SK-N-SH (cell line): ENCODE measurements at regions not wholly inside any gene's neighbourhood (a gene's known extent, or its start where the extent isn't known, plus 50 kb on each side); places are given as distances from the start of the nearest gene placed in this dataset.

Experiments
- CTCF ChIA-PET: fragments of 300-600, 350-600 bp; formaldehyde crosslinking; extraction: SDS; loops from one replicate; lab custom pipeline; 2021; lab: Yijun Ruan, JAX
- POLR2A ChIA-PET: fragments of 350-600 bp; sonication (Branson Sonifier 250); formaldehyde crosslinking; extraction: SDS; loops from one replicate; lab custom pipeline; 2020; ENCODE audit warnings: antibody characterized with exemption, inconsistent platforms; lab: Yijun Ruan, JAX
- DNase-seq: peaks from one replicate; pipeline ENCODE4 v3.0.0; 2012
- H2AFZ ChIP-seq: fragments of 200-600 bp; sonication (generic); 2 replicates; pipeline ENCODE4 v1.8.1; 2016; ENCODE audit warnings: antibody characterized with exemption, mild to moderate bottlenecking, low read depth
- H3F3A ChIP-seq: fragments of 200-600 bp; sonication (generic); replicated peaks from 2 replicates; pipeline ENCODE3; 2016; ENCODE audit warnings: antibody characterized with exemption, mild to moderate bottlenecking; ENCODE audit not compliant: insufficient read depth
- H3K27ac ChIP-seq, 2 experiments: fragments of 200-500 bp in 1 of 2; fragments of 200-600 bp in 1 of 2; sonication (Bioruptor generic) in 1 of 2; sonication (generic), shearing (Covaris generic) in 1 of 2; 2 replicates each; pipeline versions ENCODE4 v1.5.1 to v1.6.1; 2014 to 2016; ENCODE audit warnings: low read depth in 2 of 2, inconsistent platforms in 1 of 2, low read length in 1 of 2, mild to moderate bottlenecking in 1 of 2, mixed read lengths in 1 of 2
- H3K27me3 ChIP-seq: fragments of 200-600 bp; sonication (generic), shearing (Covaris generic); 2 replicates; pipeline ENCODE4 v1.6.1; 2016; ENCODE audit warnings: mixed run types; ENCODE audit not compliant: insufficient read depth
- H3K36me3 ChIP-seq, 2 experiments: fragments of 200-500 bp in 1 of 2; fragments of 200-600 bp in 1 of 2; sonication (Bioruptor generic) in 1 of 2; sonication (generic) in 1 of 2; replicated peaks in 1 of 2; 2 replicates each; pipeline versions ENCODE3 to v1.5.1; 2014 to 2016; ENCODE audit warnings: low read length in 1 of 2, mild to moderate bottlenecking in 1 of 2; ENCODE audit not compliant: insufficient read depth in 2 of 2, control insufficient read depth in 1 of 2
- H3K4me1 ChIP-seq, 2 experiments: fragments of 200-500 bp in 1 of 2; fragments of 200-600 bp in 1 of 2; sonication (Bioruptor generic) in 1 of 2; sonication (generic), shearing (Covaris generic) in 1 of 2; 2 replicates each; pipeline versions ENCODE4 v1.5.1 to v1.6.1; 2014 to 2016; ENCODE audit warnings: low read depth in 1 of 2, low read length in 1 of 2, mixed run types in 1 of 2; ENCODE audit not compliant: insufficient read depth in 2 of 2, control insufficient read depth in 1 of 2
- H3K4me2 ChIP-seq: fragments of 200-600 bp; sonication (generic), shearing (Covaris generic); 2 replicates; pipeline ENCODE4 v1.6.1; 2017; ENCODE audit warnings: mixed run types
- H3K4me3 ChIP-seq, 2 experiments: fragments of 200-500 bp in 1 of 2; fragments of 200-600 bp in 1 of 2; sonication (Bioruptor generic) in 1 of 2; sonication (generic), shearing (Covaris generic) in 1 of 2; 2 replicates each; pipeline versions ENCODE4 v1.5.1 to v1.8.1; 2014 to 2016; ENCODE audit warnings: low read depth in 2 of 2, inconsistent platforms in 1 of 2, low read length in 1 of 2, mild to moderate bottlenecking in 1 of 2, mixed read lengths in 1 of 2, moderate library complexity in 1 of 2
- H3K79me2 ChIP-seq: fragments of 200-600 bp; sonication (generic); 2 replicates; pipeline ENCODE4 v1.8.1; 2017; ENCODE audit warnings: mild to moderate bottlenecking; ENCODE audit not compliant: insufficient read depth
- H3K9ac ChIP-seq: fragments of 200-600 bp; sonication (generic); 2 replicates; pipeline ENCODE4 v1.6.1; 2017; ENCODE audit warnings: mixed run types
- H3K9me2 ChIP-seq: fragments of 200-600 bp; sonication (generic); 2 replicates; pipeline ENCODE4 v1.6.1; 2017; ENCODE audit warnings: mixed run types
- H3K9me3 ChIP-seq: fragments of 200-600 bp; sonication (generic); 2 replicates; pipeline ENCODE4 v1.6.1; 2017; ENCODE audit warnings: mixed run types, mild to moderate bottlenecking, moderate library complexity
- H4K20me1 ChIP-seq: fragments of 200-600 bp; sonication (generic); 2 replicates; pipeline ENCODE4 v1.6.1; 2017; ENCODE audit warnings: mild to moderate bottlenecking, mixed run types; ENCODE audit not compliant: insufficient read depth
- ELF1 ChIP-seq: IDR thresholded peaks from 2 replicates; pipeline ENCODE4 v1.4.0; 2012
- FOXJ3 ChIP-seq: sonication (generic); formaldehyde crosslinking; IDR thresholded peaks from 2 replicates; pipeline ENCODE4 v1.5.1; 2020; ENCODE audit warnings: mild to moderate bottlenecking, missing genetic modification reagents
- FOXM1 ChIP-seq: IDR thresholded peaks from 2 replicates; pipeline ENCODE4 v1.4.0; 2012; ENCODE audit warnings: low read depth, mild to moderate bottlenecking
- IRF3 ChIP-seq: fragments of 150-350 bp; IDR thresholded peaks from 2 replicates; pipeline ENCODE4 v1.6.1; 2016; ENCODE audit warnings: mild to moderate bottlenecking, low read depth, low read length
- JUND ChIP-seq: IDR thresholded peaks from 2 replicates; pipeline ENCODE4 v1.4.0; 2012
- NRF1 ChIP-seq: IDR thresholded peaks from 2 replicates; pipeline ENCODE4 v1.6.1; 2012; ENCODE audit warnings: low read depth, mild to moderate bottlenecking, low read length
- PBX3 ChIP-seq: IDR thresholded peaks from 2 replicates; pipeline ENCODE4; 2012
- RCOR1 ChIP-seq: fragments of 150-350 bp; IDR thresholded peaks from 2 replicates; pipeline ENCODE4 v1.6.1; 2017; ENCODE audit warnings: antibody characterized with exemption, low read length
- REST ChIP-seq: IDR thresholded peaks from 2 replicates; pipeline ENCODE4 v1.6.1; 2012; ENCODE audit warnings: mild to moderate bottlenecking, low read depth, low read length, moderate library complexity
- RXRA ChIP-seq: IDR thresholded peaks from 2 replicates; pipeline ENCODE4 v1.4.0; 2012; ENCODE audit warnings: low read depth, mild to moderate bottlenecking, borderline replicate concordance
- TAF1 ChIP-seq: IDR thresholded peaks from 2 replicates; pipeline ENCODE4 v1.6.1; 2012; ENCODE audit warnings: low read depth, mild to moderate bottlenecking, low read length, moderate library complexity, borderline replicate concordance
- USF1 ChIP-seq: IDR thresholded peaks from 2 replicates; pipeline ENCODE4 v1.4.0; 2012; ENCODE audit warnings: low read depth, borderline replicate concordance
- YY1 ChIP-seq: IDR thresholded peaks from 2 replicates; pipeline ENCODE4 v1.4.0; 2012; ENCODE audit warnings: low read depth, mild to moderate bottlenecking
- WGBS: methylation state at CpG from one replicate; pipeline ENCODE4 v1.1.6; 2017; ENCODE audit warnings: low lambda C conversion rate; 5-methylcytosine and 5-hydroxymethylcytosine counted together

GRCh38 chr2:67277450-67277849 is 119.7 kb upstream of the ETAA1 start:
- POLR2A ChIA-PET = no interaction called here
- Histone ChIP-seq H3K27ac (no peak overlapping the region), H3K4me3 (no peak overlapping the region), H3K9ac (no peak overlapping the region), H3K9me3 (no peaks in the 10 kb centered on the region), H3K36me3 (no peaks in the 10 kb centered on the region), H3F3A (no peaks in the 10 kb centered on the region), H3K4me1 (peaks cover 0 to 3% of the 10 kb centered on the region in 2 experiments; a peak in 1 of 4 replicates), H3K27me3 (no peaks in the 10 kb centered on the region), H2AFZ (no peak overlapping the region), H3K79me2 (no peaks in the 10 kb centered on the region), H4K20me1 (no peaks in the 10 kb centered on the region), H3K4me2 (no peak overlapping the region), H3K9me2 (no peaks in the 10 kb centered on the region)
- DNase-seq = no peak
- TF ChIP-seq IRF3 (no peak), ELF1 (no peak), FOXJ3 (no peak), USF1 (no peak), JUND (no peak)
- CTCF ChIA-PET = no interaction called here
- 86% methylated on average over 7 of the region's 7 CpGs for WGBS

- ChIA-PET CTCF (no interaction called here), POLR2A (no interaction called here)
- Histone ChIP-seq H3K79me2 (no peaks in the 10 kb centered on the region), H3K9me3 (no peaks in the 10 kb centered on the region), H3K9me2 (no peaks in the 10 kb centered on the region), H3K4me3 (no peak overlapping the region), H4K20me1 (no peaks in the 10 kb centered on the region), H3K27me3 (no peaks in the 10 kb centered on the region)
- DNase-seq = no peak
- TF ChIP-seq YY1 (no peak), TAF1 (no peak), NRF1 (no peak), PBX3 (no peak), FOXM1 (no peak), JUND (no peak), RCOR1 (no peak), RXRA (no peak), REST (no peak)
- TF ChIP-seq, all 33 proteins: peak for 0
- Histone ChIP-seq H3K36me3 (no peaks in the 10 kb centered on the region), H2AFZ (no peak overlapping the region), H3K9ac (no peak overlapping the region), H3K4me1 (no peaks in the 10 kb centered on the region), H3F3A (no peaks in the 10 kb centered on the region), H3K4me2 (no peak overlapping the region), H3K27ac (no peak overlapping the region)
- WGBS = 92% methylated on average over 2 of the region's 2 CpGs
Measured at GRCh38 chr2:67281101-67281500, 116.0 kb upstream of the ETAA1 start.
